Common myeloid progenitor, CD34-positive (primary cell): ENCODE measurements at regions not wholly inside any gene's neighbourhood (a gene's known extent, or its start where the extent isn't known, plus 50 kb on each side); places are given as distances from the start of the nearest gene placed in this dataset.

Experiments
- CTCF ChIA-PET: fragments of 350-600 bp; sonication (Branson Sonifier 250); formaldehyde crosslinking; loops from one replicate; lab custom pipeline; 2021; ENCODE audit warnings: antibody characterized with exemption; lab: Charles Lee
- POLR2A ChIA-PET: fragments of 350-600 bp; sonication (Branson Sonifier 250); formaldehyde crosslinking; loops from one replicate; lab custom pipeline; 2021; ENCODE audit warnings: antibody characterized with exemption; lab: Charles Lee
- DNase-seq, 3 donors: peaks; one replicate each; pipeline versions ENCODE4 v3.0.0 to v3.0.0-alpha.2; 2013
- H3K27ac ChIP-seq, 2 experiments: 1 replicate in 1 of 2; 2 replicates in 1 of 2; pipeline ENCODE4 v1.7.0; 2013; ENCODE audit warnings: inconsistent platforms in 2 of 2, low read length in 2 of 2, mild to moderate bottlenecking in 2 of 2, low read depth in 1 of 2, moderate library complexity in 1 of 2; ENCODE audit not compliant: severe bottlenecking in 2 of 2, insufficient read depth in 1 of 2, poor library complexity in 1 of 2
- H3K27me3 ChIP-seq, 5 experiments: replicated peaks in 2 of 5; 1 replicate in 3 of 5; 2 replicates in 2 of 5; pipeline versions ENCODE4 v1.6.1 to v1.7.0; 2013; ENCODE audit warnings: low read length in 4 of 5, mild to moderate bottlenecking in 2 of 5, moderate library complexity in 2 of 5, inconsistent platforms in 1 of 5; ENCODE audit not compliant: insufficient read depth in 5 of 5, control insufficient read depth in 4 of 5
- H3K36me3 ChIP-seq, 4 experiments: 1 replicate in 2 of 4; 2 replicates in 2 of 4; pipeline versions ENCODE4 v1.6.1 to v1.7.0; 2013; ENCODE audit warnings: low read length in 3 of 4, control low read depth in 1 of 4, mild to moderate bottlenecking in 1 of 4; ENCODE audit not compliant: control insufficient read depth in 4 of 4, insufficient read depth in 4 of 4
- H3K4me1 ChIP-seq, 4 experiments: 1 replicate in 3 of 4; 2 replicates in 1 of 4; pipeline versions ENCODE4 v1.6.1 to v1.7.1; 2013; ENCODE audit warnings: low read length in 3 of 4, mild to moderate bottlenecking in 3 of 4, control low read depth in 1 of 4, inconsistent platforms in 1 of 4, moderate library complexity in 1 of 4; ENCODE audit not compliant: control insufficient read depth in 4 of 4, insufficient read depth in 4 of 4; ENCODE audit errors: control extremely low read depth in 1 of 4
- H3K4me3 ChIP-seq, 7 experiments: 1 replicate in 4 of 7; 2 replicates in 3 of 7; pipeline versions ENCODE4 v1.5.1 to v1.7.0; 2013; ENCODE audit warnings: mild to moderate bottlenecking in 7 of 7, low read length in 6 of 7, moderate library complexity in 6 of 7, inconsistent platforms in 2 of 7, low read depth in 2 of 7, control low read depth in 1 of 7; ENCODE audit not compliant: insufficient read depth in 4 of 7, control insufficient read depth in 1 of 7; ENCODE audit errors: extremely low read depth in 1 of 7
- H3K9me3 ChIP-seq, 5 experiments: 1 replicate in 4 of 5; 2 replicates in 1 of 5; pipeline versions ENCODE4 v1.6.1 to v1.7.1; 2013; ENCODE audit warnings: low read length in 4 of 5, mild to moderate bottlenecking in 2 of 5, inconsistent platforms in 1 of 5, low read depth in 1 of 5, moderate library complexity in 1 of 5; ENCODE audit not compliant: control insufficient read depth in 4 of 5, insufficient read depth in 2 of 5; ENCODE audit errors: control extremely low read depth in 1 of 5
- WGBS: methylation state at CpG from one replicate; pipeline ENCODE4 v1.1.5; 2013; ENCODE audit not compliant: insufficient coverage; 5-methylcytosine and 5-hydroxymethylcytosine counted together

DNA sequence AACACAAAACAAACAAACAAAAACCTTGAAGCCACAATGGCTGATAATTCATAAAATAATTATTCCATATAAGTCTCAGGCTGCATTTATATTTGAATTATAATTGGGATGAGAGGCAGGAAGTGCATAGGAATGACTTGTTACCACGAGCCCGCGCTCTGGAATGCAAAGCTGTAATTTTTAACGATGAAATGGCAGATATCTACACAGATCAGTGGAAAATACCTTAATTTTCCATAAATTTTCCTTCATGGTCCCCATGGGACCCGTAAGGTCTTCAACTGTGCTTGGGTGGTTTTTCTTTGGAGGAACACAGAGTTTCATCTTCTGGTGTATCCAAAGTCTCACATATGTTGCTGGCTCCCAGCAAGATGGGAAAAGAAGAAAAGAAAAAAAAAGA is 226.8 kb downstream of the SHOX start:
- CTCF ChIA-PET: no interaction called here
- Histone ChIP-seq H3K27me3 (peaks cover 0 to 2% (median 0%) of the 10 kb centered on the region in 5 experiments), H3K9me3 (no peaks in the 10 kb centered on the region), H3K4me3 (no peak overlapping the region), H3K36me3 (no peaks in the 10 kb centered on the region), H3K4me1 (no peaks in the 10 kb centered on the region), H3K27ac (no peak overlapping the region)
- POLR2A ChIA-PET: no interaction called here
- no peak for DNase-seq
- 88% methylated on average over 4 of the region's 5 CpGs for WGBS

DNA sequence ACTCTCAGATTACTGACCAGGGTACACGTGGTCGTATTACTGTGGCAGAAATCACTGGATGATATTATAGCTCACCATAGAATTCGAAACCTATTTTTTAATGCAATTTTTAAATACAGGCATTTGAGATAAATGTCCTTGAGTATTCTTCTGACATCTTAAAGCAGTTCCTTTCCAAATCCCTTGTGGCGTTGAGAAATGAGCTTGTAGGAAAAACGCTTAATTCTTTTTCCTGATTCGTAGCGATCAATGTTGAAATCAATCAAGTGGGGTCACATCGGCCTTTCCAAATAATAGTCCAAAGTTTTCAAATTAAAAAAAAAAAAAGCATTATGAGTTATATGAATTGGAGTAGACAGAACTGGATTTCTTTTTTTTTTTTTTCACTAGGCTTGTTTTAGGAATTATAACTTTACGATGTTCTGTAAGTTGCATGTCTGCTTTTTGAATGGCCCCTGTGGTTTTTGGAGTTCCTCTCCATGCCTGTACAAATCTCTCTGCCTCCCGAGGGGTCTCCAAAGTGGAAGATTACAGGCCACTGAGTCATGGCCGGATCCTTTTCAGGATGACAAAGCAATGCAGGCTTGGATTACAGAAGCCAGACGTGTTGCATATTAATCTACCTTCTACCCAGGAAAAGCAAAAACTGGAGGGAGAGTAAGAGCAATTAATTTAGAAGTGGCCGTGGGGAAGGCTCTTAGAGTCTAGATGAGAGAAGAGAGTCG is 226.1 kb downstream of the SHOX start:
- CTCF ChIA-PET: no interaction called here
- H3K4me3 ChIP-seq: no peak overlapping the region
- 80% methylated on average over 4 of the region's 14 CpGs for WGBS

DNA sequence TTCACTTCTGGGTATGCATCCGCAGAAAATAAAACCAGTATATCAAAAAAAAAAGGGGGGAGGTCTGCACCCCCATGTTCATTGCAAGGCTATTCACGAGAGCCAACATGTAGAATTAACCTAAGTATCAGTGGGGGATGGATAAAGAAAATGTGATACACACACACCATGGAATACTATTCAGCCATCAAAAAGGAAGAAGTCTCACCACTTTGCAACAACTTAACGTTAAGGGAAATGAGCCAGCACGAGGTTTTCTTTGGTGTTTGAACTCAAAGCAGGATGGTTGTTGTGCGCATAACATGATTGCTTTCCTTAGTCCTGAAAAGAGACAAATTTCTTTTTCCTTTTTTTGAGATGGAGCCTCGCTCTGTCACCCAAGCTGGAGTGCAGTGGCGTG is 222.7 kb downstream of the SHOX start:
- POLR2A ChIA-PET: no interaction called here
- Histone ChIP-seq H3K9me3 (no peaks in the 10 kb centered on the region), H3K4me3 (no peak overlapping the region), H3K27me3 (peaks cover 0 to 12% (median 4%) of the 10 kb centered on the region in 5 experiments), H3K36me3 (no peaks in the 10 kb centered on the region), H3K27ac (no peak overlapping the region), H3K4me1 (peaks cover 0 to 10% (median 4%) of the 10 kb centered on the region in 4 experiments)
- CTCF ChIA-PET: no interaction called here
- DNase-seq: no peak
- 98% methylated on average over 5 of the region's 7 CpGs for WGBS

More for the DNA sequence above, 226.1 kb downstream of the SHOX start:
- no peaks in the 10 kb centered on the region for H3K36me3 ChIP-seq
- no peaks in the 10 kb centered on the region for H3K9me3 ChIP-seq
- POLR2A ChIA-PET: no interaction called here
- H3K27ac ChIP-seq: no peak overlapping the region
- H3K27me3 ChIP-seq: peaks cover 0 to 3% (median 0%) of the 10 kb centered on the region in 5 experiments
- DNase-seq: no peak
- no peaks in the 10 kb centered on the region for H3K4me1 ChIP-seq

DNA sequence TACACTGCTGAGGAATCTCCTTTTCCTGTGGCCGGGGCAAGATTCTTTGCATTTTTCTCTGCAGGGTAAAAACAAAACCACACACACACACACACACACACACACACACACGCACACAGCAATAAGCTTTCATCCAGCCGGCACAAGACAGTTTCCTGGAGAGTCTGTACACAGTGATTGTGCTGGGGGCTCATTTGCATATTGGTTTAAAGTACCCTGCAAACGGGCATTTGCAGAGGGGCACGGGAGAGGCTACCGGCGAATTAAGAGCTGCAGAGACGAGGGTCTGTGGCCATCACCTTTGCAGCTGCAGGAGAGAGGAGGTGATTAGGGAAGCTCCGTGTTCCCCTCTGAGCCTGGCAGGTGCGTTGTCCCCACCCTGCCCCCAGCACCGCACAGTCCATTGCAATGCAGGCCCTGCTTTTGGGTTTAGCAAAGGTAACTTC is 219.9 kb downstream of the SHOX start:
- Histone ChIP-seq H3K4me1 (peaks cover 0 to 10% (median 4%) of the 10 kb centered on the region in 4 experiments), H3K27me3 (peaks cover 0 to 12% (median 4%) of the 10 kb centered on the region in 5 experiments), H3K27ac (no peak overlapping the region), H3K36me3 (no peaks in the 10 kb centered on the region), H3K9me3 (no peaks in the 10 kb centered on the region), H3K4me3 (peak overlapping the region in 1 of 7 experiments; percentile 4)
- peak in 2 of 3 donors; percentile 29 to 40 for DNase-seq
- WGBS: 7% methylated on average over 8 of the region's 11 CpGs
- CTCF ChIA-PET: no interaction called here
- POLR2A ChIA-PET: no interaction called here

DNA sequence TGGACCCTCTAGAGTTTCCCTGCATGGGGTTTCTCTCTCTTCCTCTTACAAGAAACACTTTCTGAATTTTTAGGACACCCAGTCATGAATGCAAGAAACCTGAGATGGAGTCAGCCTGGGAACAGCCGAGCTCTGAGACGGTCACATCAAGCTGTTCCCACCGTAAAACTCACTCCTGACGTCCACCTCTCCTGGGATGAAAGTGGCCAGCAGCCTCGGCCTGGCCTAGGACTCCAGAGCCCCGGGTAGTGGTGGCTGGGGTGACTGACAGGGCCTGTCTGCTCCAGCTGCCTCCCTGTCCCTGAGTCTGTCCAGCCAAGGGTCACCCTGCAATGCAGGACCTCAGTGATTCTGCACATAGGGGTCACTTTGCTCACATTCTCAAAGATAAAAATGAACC is 217.8 kb downstream of the SHOX start:
- no peak overlapping the region for H3K4me3 ChIP-seq
- no peaks in the 10 kb centered on the region for H3K9me3 ChIP-seq
- no peak overlapping the region for H3K27ac ChIP-seq
- H3K36me3 ChIP-seq: no peaks in the 10 kb centered on the region
- DNase-seq: no peak
- ChIA-PET CTCF (no interaction called here), POLR2A (no interaction called here)
- WGBS: 74% methylated on average over 5 of the region's 6 CpGs
- peaks cover 0 to 12% (median 5%) of the 10 kb centered on the region in 5 experiments for H3K27me3 ChIP-seq
- H3K4me1 ChIP-seq: peaks cover 0 to 10% (median 4%) of the 10 kb centered on the region in 4 experiments

DNA sequence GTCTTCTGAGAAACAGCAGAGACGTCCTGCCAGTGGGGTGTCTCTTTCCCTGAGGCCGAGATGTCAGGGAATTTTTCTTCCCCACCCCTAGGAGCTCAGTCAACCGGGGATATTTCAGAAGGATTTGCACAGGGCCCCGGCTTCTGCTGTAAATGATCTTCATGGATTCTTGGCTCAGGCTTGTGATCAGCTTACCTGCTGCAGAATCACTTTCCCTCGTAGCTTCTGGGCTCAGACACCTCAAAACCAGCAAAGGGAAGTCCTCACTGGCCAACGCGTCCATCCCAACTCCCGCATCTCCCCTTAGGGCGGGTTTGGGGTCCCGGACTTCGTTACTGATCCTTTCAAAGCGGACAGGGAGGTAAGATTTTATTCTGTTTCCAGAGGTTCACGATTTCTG is 212.7 kb downstream of the SHOX start:
- Histone ChIP-seq H3K4me1 (no peaks in the 10 kb centered on the region), H3K9me3 (no peaks in the 10 kb centered on the region), H3K27me3 (peaks cover 0 to 6% (median 0%) of the 10 kb centered on the region in 5 experiments), H3K4me3 (no peak overlapping the region), H3K27ac (no peak overlapping the region), H3K36me3 (no peaks in the 10 kb centered on the region)
- WGBS: 77% methylated on average over 6 of the region's 13 CpGs
- DNase-seq: no peak
- CTCF ChIA-PET: no interaction called here
- POLR2A ChIA-PET: no interaction called here

DNA sequence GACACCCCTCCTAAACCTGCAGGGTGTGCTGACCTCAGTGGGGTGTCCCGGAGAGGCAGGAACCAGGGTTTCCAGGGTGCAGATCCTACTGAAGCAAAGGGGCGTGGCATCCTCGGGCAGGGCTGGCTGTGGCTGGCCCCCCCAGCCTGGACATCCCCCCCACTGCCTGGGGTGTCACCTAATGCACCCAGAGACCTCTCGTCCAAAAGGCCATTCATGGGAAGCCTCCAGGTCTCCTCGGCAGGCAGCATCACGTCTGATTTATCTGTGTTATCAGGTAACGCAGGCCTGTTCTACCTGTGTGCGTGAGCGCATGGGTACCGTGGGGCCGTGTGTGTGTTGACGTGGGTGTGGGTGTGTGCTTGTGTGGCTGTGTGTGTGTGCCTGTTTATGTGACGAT is 210.0 kb downstream of the SHOX start:
- Histone ChIP-seq H3K4me1 (no peaks in the 10 kb centered on the region), H3K27ac (no peak overlapping the region), H3K27me3 (peaks cover 0 to 6% (median 0%) of the 10 kb centered on the region in 5 experiments), H3K4me3 (no peak overlapping the region), H3K9me3 (peaks cover 0 to 11% (median 3%) of the 10 kb centered on the region in 5 experiments), H3K36me3 (no peaks in the 10 kb centered on the region)
- DNase-seq: no peak
- ChIA-PET CTCF (no interaction called here), POLR2A (no interaction called here)
- WGBS: 89% methylated on average over 8 of the region's 13 CpGs
